DMS53 treated with DMSO at 0.1 percent for 48 hours (cell line): ENCODE measurements at regions not wholly inside any gene's neighbourhood (a gene's known extent, or its start where the extent isn't known, plus 50 kb on each side); places are given as distances from the start of the nearest gene placed in this dataset.
"Not testable (repeated sequence)": the region's sequence is repeated elsewhere in the genome, so short reads cannot be mapped to it uniquely, and the experiment has no call there.

Experiments used
- DNase-seq: peaks from one replicate; lab custom pipeline; 2025; ENCODE audit not compliant: unreplicated experiment; lab: John Stamatoyannopoulos, UW

DNA sequence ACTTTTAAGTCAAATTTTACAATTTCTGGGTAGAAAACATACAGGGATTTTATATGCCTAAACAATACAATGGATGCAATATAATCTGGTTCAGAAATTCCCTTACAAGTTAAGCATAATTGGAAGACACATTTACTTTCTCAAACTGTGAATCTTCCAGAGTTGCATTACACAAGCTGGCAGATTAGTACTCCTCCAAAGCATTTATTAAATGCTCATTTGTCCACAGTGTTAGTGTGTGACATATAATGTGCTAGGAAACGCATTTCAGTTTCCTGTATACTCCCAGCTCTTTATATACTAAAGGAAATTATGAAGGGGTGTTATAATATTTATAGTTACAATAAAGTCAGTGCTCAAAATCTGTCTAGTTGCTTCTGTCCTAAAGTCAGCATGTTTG lies 239.0 kb upstream of the FIGN start:
- DNase-seq, result no peak

DNA sequence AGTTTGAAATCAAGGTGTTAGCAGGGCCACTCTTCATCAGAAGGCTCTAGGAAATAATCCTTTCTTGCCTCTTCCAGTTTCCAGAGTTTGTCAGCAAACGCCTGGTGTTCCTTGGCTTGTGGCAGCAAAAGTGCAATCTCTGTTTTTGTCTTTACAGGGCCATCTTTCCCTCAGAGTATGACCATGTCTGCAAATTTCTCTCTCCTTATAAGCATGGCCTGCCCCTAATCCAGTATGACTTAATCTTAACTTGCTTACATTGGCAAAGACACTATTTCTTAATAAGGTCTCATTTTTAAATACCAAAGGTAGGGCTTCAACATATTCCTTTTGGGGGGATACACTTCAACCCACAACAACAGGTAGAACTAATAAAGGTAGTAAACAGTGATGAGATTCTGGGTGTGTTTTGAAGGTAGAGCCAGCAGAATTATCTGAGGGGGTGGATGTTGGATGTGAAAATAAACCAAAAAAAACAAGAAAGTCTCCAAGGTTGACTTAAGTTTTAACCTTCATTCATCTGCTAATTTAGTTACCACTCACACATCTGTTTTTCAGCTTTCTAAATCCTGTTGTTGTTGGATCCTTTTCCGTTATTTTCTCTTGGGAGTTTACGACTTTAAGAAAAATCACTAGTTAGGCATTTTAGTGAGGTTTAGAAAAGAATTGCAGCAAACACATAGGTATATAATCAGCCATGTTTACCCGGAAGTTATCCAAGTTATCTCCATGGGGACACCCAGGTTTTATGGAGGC lies 234.4 kb upstream of the FIGN start:
- DNase-seq, result no peak

DNA sequence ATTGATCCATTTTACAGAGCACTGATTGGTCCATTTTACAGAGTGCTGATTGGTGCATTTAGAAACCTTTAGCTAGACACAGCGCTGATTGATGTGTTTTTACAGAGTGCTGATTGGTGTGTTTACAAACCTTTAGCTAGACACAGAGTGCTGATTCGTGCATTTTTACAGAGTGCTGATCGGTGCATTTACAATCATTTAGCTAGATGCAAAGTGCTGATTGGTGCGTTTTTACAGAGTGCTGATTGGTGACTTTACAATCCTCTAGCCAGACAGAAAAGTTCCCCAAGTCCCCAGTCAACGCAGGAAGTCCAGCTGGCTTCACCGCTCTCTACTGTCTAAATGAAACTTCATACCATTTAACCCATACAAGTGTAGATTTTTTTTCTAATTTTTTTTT lies 228.5 kb upstream of the FIGN start:
- DNase-seq, result not testable (repeated sequence)

DNA sequence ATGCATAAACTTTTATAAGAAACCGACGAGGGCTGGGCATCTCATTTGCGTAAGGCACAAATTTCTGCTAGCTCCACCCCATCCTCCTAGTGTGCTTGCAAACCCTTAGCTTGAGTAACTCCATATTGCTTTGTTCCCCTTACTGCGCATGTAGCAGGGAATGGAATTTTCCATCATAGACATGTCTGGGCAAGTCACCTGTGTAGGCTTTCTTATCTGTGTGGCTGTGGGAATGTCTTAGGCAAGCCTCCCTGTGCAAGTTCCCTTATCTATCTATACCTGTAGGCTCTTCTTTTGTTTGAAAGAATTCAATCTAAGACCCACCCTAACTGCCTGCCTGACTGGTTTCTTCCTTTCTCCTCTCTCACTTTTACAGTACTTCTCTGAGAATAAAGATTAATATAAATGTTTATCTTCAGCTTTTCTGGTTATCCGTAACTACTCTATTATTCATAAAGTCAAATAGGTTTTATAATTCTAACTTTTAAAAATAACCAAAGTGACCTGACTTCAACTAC lies 217.6 kb upstream of the FIGN start:
- no peak for DNase-seq

DNA sequence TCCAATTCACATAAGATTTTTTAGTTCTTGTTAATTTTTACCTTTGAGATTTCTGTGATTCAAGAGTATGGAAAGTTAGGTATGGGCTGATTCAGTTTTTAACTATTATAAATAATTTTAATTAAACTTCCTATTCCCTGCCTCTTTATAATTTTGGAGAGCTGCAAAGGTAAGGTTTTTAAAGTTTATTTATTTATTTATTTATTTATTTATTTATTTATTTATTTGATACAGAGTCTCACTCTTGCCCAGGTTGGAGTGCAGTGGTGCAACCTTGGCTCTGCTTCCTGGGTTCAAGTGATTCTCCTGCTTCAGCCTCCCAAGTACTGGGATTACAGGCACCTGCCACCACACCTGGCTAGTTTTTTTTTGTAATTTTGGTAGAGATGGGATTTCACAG lies 215.5 kb upstream of the FIGN start:
- DNase-seq, result no peak

DNA sequence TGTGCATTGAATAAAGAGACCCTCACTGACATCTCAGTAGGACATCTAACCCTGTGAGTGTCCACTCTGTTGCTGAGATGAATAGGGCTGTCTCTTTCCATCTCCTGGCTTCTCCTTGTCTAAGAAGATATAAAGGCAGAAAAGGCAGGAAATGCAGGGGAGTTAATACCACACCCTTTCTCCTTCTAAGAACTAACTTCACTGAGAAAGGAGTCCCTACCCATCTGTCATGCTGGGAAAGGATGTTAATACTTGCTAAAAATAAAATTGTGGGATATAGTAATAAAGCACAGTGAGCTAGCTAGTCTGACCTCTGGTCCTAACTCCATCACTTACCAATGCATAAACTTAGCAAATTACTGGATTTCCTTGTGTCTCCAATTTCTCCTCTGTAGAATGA lies 213.9 kb upstream of the FIGN start:
- no peak for DNase-seq

DNA sequence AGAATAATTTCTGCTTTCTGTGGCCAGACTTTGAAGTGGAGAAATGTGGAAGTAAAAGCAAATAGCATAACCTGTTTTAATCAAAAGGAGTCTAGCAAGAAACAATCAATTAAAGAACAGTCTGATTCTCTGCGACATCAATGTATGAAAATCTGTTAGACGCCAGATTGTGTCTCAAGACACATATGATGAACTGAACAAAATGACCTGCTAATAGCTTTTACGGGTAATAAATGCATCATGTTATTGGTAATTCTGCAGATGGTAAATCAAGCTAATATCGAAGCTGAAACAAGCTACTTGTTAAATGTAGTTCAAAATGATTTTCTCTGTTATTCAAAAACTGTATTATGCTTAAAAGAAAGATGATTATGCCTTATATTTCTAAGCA lies 208.5 kb upstream of the FIGN start:
- DNase-seq, result no peak

DNA sequence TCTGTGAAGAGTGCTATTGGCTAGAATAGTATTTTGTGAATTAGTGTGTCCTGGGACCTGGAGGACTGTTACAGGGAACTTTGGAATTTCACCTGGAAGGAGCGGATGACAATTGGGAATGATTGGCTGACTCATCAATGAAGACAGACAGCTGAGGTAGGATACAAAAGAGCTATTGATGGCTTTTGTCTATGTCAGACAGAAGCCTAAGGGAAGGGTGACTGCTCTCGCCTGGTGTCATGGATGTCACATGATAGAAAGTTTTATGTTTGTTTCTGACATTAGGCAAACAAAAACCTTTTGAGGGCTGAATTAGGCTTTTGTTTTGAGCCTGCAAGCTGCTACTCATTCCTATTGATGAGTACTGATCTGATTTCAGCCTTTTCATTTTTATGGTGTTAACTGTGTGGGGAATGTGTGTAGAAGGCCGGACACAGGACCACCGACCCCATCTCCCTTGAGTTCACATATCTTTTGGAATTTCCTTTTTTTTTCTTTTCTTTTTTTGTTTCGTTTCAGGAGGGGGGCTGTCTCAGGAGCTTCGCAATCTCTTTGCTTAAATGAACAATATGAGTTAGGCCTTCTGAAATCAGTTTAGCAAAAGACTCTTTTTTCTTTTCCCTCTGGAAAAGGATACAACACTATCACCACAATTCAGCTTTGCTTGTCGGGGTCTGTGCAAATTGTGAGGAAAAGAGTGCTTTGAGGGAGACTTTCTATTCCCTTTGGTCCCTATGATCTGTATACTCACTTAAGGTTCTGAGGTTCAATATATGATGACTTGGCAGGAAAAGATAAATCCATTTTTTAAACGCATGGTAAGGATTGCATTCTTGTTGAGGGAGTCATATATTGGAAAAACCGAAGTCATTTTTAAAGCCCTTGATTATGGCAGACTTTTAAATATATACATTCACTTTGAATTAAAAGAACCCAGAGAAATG lies 207.9 kb upstream of the FIGN start:
- no peak for DNase-seq

DNA sequence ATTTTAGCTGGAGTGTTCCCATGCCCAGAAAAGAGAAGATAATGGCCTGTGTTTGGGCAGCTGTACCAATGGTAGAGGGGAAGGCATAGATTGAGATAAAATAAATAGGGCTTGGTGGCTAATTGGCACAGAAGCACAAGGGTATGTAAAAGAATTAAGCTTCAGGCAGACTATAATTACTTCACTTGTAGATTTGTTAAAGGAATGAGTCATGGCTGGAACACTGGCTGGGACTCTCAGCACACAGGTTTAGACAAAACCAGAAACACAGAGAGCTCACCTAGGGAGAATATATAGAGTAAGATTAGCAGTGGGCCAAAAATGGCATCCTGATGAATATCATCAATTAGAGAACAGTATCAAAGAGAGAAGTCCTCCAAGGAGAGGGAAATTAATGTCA lies 198.3 kb upstream of the FIGN start:
- DNase-seq, result no peak

DNA sequence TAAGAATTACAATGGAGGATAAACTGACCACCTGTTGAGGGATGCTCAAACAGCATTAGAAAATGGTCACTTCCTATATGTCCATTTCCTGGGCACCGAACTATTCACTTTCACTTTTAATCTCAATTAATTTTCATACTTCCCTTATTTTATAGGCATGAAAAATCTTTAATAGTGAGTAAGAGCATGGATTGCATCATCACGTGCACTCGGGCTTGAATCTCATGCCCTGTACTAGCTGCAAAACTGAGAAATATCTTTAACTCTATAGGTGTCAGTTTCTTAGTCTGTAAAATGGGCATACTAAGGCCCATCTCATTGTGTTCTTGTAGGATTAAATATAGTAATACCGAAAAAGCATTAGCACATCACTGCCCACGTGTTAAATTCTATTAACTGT lies 183.9 kb upstream of the FIGN start:
- DNase-seq, result no peak

DNA sequence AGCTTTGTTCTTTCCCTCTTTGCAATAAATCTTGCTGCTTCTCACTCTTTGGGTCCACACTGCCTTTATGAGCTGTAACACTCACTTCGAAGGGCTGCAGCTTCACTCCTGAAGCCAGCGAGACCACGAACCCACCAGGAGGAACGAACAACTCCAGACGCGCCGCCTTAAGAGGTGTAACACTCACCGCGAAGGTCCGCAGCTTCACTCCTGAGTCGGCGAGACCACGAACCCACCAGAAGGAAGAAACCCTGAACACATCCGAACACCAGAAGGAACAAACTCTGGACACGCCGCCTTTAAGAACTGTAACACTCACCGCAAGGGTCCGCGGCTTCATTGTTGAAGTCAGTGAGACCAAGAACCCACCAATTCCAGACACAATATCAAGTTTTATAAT lies 178.7 kb upstream of the FIGN start:
- DNase-seq, result not testable (repeated sequence)

DNA sequence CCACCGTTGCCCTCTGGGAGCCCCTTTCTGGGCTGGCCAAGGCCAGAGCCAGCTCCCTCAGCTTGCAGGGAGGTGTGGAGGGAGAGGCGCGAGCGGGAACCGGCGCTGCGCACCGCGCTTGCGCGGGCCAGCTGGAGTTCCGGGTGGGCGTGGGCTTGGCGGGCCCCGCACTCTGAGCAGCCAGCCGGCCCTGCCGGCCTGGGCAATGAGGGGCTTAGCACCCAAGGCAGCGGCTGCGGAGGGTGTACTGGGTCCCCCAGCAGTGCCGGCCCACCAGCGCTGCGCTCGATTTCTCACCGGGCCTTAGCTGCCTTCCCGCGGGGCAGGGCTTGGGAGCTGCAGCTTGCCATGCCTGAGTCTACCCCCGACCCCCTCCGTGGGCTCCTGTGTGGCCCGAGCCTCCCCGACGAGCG lies 177.7 kb upstream of the FIGN start:
- not testable (repeated sequence) for DNase-seq

DNA sequence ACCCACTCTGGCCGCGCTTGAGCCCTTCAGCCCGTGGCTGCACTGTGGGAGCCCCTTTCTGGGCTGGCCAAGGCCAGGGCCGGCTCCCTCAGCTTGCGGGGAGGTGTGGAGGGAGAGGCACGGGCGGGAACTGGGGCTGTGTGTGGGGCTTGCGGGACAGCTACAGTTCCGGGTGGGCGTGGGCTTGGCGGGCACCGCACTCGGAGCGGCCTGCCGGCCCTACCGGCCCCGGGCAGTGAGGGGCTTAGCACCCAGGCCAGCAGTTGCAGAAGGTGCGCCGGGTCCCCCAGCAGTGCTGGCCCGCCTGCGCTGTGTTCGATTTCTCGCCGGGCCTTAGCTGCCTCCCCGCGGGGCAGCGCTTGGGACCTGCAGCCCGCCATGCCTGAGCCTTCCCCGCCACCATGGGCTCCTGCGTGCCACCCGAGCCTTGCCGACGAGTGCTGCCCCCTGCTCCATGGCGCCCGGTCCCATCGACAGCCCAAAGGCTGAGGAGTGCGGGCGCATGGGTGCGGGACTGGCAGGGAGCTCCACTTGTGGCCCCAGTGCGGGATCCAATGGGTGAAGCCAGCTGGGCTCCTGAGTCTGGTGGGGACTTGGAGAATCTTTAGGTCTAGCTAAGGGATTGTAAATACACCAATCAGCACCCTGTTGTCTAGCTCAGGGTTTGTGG lies 173.7 kb upstream of the FIGN start:
- DNase-seq, result no peak

DNA sequence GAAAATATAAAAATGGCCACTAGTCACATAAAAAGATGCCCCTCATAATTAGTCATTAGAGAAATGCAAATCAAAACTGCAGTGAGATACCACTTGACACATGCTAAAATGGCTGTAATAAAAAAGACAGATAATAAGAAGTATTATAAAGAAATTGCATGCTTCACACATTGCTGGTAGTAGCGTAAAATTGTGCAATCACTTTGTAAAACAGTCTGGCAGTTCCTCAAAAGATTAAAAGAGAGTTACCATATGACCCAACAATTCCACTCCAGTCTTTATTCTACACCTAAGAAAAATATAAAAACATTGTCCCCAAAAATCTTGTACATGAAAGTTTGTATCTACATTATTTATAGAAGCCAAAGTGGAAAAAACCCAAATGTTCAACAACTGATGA lies 170.6 kb upstream of the FIGN start:
- no peak for DNase-seq

DNA sequence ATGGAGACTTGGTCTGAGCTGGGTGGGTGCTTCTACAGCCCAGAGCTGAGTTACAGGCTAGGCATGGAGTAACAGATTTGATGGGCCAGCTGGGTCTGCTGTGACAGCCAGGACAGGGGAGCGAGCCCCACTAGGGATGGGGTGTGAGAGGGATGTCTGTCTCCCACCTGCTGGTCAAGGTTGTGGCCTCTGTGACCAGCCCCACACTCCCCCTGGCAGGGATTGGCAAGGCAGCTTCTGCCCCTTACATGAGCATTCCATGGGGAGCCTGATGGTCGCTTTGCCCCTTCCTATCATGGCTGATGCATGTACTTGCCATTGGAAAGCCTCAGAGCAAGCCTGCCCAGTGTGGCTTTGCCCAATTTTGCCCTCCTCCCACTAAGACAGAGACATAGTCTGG lies 162.0 kb upstream of the FIGN start:
- no peak for DNase-seq

DNA sequence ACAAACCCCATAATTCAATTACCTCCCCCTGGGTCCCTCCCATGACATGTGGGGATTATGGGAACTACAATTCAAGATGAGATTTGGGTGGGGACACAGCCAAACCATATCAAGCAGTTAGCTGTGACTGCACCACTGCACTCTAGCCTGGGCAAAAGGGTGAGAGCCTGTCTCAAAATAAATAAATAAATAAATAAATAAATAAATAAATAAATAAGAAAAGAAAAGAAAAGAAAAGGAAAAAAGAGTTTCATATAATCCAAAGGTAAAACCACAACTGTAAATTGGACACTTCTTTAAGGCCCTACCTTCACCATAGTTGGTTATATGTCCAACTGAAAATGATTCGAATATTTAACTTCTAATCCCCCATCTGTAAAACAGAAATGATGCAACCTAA lies 157.6 kb upstream of the FIGN start:
- not testable (repeated sequence) for DNase-seq

DNA sequence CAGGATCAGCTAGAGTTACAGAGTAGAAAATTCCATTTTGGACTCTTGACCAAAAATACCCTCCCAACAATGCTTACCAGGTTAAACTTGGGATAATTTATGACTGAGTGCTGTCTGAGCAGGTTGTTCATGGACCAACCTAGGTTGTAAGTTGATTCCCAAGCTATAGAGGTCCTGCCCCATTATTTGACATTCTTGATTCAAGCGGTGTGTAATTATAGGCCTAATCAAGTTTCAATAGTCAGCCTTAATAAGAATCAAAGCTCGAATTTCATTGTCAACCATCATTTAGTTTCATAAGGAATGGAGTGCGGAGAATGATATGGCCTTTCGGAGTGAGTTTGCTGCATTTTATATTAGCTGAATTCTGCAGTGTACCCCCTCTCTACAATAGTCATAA lies 152.8 kb upstream of the FIGN start:
- no peak for DNase-seq

DNA sequence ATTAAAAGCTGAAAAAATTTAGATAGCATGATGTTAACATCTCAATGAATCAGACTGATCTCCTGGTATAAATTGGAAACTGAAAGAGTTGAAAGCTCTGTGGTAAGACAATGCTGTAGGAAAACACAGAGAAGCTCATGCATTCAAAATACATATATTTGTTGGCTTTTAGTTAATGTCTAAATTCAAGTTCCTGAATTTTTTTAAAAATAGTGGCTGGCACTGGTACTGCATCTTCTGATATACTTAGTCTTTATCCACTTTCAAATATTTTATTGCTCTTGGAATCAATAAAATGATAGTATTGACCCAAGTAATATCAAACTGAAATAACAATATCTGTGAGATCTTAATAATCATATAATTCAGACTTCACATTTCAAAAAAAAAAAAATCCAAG lies 151.4 kb upstream of the FIGN start:
- no peak for DNase-seq

DNA sequence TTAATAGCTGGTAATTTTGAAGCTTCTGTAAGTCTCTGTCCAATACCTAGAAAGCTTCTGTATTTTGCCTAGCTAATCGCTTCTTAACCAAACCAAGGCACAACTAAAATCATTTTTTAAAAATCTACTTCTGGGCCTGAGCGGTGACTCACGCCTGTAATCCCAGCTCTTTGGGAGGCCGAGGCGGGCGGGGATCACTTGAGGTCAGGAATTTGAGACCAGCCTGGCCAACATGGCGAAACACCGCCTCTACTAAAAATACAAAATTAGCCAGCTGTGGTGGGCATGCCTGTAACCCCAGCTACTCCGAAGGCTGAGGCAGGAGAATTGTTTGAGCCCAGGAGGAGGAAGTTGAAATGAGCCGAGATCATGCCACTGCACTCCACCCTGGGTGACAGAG lies 148.6 kb upstream of the FIGN start:
- no peak for DNase-seq

DNA sequence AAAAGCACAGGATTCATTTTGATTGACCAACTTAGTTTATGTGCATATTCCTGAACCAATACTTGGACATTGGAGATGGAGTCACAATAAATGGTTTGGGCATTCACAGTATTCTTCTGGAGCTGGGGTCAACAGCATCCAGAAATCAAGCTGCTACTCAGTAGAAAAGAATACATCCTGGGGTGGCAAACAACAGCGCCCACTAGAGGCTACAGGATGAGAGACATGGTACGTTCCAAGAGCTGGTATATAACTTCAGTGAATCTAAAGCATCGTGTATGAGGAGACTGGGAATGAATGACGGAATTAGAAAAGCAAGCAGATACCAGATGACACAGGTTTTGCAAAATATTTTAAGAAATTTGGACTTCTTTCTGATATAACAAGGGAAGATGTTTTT lies 142.9 kb upstream of the FIGN start:
- peak; percentile 45 for DNase-seq

DNA sequence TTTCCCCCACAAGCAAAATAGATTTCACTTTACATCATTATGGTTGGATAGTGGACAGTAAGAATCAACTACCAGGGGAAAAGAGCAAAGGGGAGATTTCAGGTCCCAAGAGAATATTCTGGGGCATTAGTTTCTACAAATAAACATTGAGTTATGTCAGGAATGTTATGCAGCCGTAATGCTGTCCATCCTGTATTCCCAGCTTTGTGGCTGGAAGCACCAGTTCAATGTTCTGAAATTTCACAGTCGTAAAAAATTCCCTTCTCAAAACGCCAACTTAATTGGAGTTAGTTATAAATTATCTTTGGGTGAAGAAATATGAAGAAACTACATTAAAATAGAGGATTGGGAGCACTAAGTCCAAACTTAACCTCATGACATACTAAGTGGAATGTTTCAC lies 141.5 kb upstream of the FIGN start:
- no peak for DNase-seq

DNA sequence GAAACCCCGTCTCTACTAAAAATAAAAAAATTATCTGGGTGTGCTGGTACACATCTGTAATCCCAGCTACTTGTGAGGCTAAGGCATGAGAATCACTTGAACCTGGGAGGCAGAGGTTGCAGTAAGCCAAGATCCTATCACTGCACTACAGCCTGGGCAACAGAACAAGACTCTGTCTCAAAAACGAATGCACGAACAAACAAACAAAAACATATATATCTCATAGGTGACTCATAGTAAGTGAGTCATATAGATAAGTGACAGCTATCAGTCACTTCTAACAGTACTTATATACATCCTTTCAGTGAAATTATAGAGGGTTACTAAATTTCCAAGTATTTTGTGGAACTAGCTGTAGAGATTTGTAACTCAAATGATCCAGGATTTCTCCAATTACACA lies 127.3 kb upstream of the FIGN start:
- no peak for DNase-seq
